Kidney epithelial cell (primary cell): ENCODE measurements at regions not wholly inside any gene's neighbourhood (a gene's known extent, or its start where the extent isn't known, plus 50 kb on each side); places are given as distances from the start of the nearest gene placed in this dataset.
"Not testable (repeated sequence)": the region's sequence is repeated elsewhere in the genome, so short reads cannot be mapped to it uniquely, and the experiment has no call there.

Experiments used
- DNase-seq: peaks from one replicate; pipeline ENCODE4 v3.0.0-alpha.2; 2010; ENCODE audit warnings: low read depth
- H3K27me3 ChIP-seq: 2 replicates; pipeline ENCODE4 v1.6.0; 2011; ENCODE audit warnings: low read length; ENCODE audit not compliant: control insufficient read depth, insufficient read depth
- H3K36me3 ChIP-seq: 2 replicates; pipeline ENCODE4 v1.5.1; 2011; ENCODE audit warnings: low read length; ENCODE audit not compliant: control insufficient read depth, insufficient read depth
- H3K4me3 ChIP-seq: 2 replicates; pipeline ENCODE4 v1.5.1; 2011; ENCODE audit warnings: low read depth, mild to moderate bottlenecking, control low read depth, low read length
- CTCF ChIP-seq: IDR thresholded peaks from 2 replicates; pipeline ENCODE4 v1.5.1; 2011; ENCODE audit warnings: mild to moderate bottlenecking, moderate library complexity, low read length, control low read depth, inconsistent platforms; ENCODE audit not compliant: insufficient read depth, poor library complexity, severe bottlenecking

- no peak for TF ChIP-seq CTCF
- DNase-seq: peak; percentile 45
- Histone ChIP-seq H3K27me3 (no peaks in the 10 kb centered on the region), H3K4me3 (no peak overlapping the region), H3K36me3 (no peaks in the 10 kb centered on the region)
Measured at GRCh38 chr7:81004098-81004497, 85.2 kb upstream of the SEMA3C start.

DNA sequence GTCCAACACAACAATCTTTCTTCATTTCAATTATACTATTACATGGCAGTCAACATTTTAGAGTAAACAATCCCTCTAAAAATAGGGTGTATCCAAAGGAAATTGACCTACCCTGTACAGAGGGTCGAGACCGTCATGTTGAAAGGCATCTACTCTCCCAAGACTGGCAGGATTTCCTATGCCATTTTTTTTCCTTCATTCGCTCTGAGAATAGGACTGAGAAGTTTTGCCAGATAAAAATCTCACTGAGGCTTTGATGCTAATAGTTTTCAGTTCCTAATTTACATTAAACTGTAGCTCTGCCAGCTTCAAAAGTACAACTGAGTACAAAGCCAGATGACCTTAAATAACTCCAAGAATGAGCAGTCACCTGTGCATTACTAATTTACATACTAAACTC is 84.5 kb upstream of the SEMA3C start:
- no peak for TF ChIP-seq CTCF
- Histone ChIP-seq H3K4me3 (no peak overlapping the region), H3K36me3 (no peaks in the 10 kb centered on the region), H3K27me3 (no peaks in the 10 kb centered on the region)
- no peak for DNase-seq

GRCh38 chr7:81002421-81002820 is 83.6 kb upstream of the SEMA3C start:
- no peaks in the 10 kb centered on the region for H3K27me3 ChIP-seq
- no peak overlapping the region for H3K4me3 ChIP-seq
- DNase-seq: no peak
- no peaks in the 10 kb centered on the region for H3K36me3 ChIP-seq
- no peak for TF ChIP-seq CTCF

DNA sequence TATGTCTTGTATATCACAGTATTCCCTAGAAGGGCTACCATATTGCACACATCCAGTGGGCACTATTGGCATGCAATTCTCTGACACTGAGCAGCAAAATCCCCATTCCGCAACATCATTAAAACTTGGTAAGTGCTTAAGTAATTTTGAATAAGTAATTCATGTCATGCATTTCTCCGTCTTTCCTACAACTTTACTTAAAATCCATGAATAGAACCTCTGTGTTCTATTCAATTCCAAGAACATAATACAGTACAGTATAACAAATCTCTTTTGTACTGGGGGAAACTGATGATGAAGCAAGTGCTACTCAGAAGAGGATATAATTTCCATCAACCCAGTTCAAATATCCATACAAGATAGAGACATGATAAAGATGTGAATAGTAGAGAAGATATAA is 80.9 kb upstream of the SEMA3C start:
- no peak overlapping the region for H3K4me3 ChIP-seq
- H3K36me3 ChIP-seq: no peaks in the 10 kb centered on the region
- no peak for DNase-seq
- H3K27me3 ChIP-seq: no peaks in the 10 kb centered on the region
- no peak for TF ChIP-seq CTCF

DNA sequence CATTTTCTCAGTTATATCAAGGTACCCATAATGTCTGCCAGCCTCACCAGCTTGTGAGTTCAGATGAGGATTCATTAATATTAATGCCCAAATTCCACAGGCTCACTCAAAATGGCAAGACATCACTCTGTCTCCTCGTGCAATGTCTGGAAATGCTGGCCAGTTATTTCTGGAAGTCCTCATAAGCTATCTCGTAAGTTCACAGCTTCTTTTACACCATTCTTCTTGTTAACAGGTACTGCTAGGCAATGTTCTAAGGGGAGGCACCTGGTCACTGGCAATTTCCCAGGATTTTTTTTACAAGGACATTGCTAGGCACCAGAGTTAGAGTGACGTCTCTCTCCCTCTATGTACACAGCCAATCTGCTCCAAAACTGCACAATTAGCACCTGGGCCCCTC is 80.2 kb upstream of the SEMA3C start:
- TF ChIP-seq CTCF: no peak
- Histone ChIP-seq H3K27me3 (no peaks in the 10 kb centered on the region), H3K36me3 (no peaks in the 10 kb centered on the region), H3K4me3 (no peak overlapping the region)
- DNase-seq: no peak

GRCh38 chr7:80997841-80998240 is 79.0 kb upstream of the SEMA3C start:
- TF ChIP-seq CTCF: no peak
- no peak for DNase-seq
- Histone ChIP-seq H3K27me3 (no peaks in the 10 kb centered on the region), H3K36me3 (no peaks in the 10 kb centered on the region), H3K4me3 (no peak overlapping the region)

- H3K27me3 ChIP-seq, H3K4me3 ChIP-seq, DNase-seq, H3K36me3 ChIP-seq: not testable (repeated sequence)
Measured at GRCh38 chr7:80996236-80996635, 77.4 kb upstream of the SEMA3C start.
